ENCODE measurements at regions not wholly inside any gene's neighbourhood (a gene's known extent, or its start where the extent isn't known, plus 50 kb on each side); places are given as distances from the start of the nearest gene placed in this dataset.
"Not testable (repeated sequence)": the region's sequence is repeated elsewhere in the genome, so short reads cannot be mapped to it uniquely, and the experiment has no call there.

DNA sequence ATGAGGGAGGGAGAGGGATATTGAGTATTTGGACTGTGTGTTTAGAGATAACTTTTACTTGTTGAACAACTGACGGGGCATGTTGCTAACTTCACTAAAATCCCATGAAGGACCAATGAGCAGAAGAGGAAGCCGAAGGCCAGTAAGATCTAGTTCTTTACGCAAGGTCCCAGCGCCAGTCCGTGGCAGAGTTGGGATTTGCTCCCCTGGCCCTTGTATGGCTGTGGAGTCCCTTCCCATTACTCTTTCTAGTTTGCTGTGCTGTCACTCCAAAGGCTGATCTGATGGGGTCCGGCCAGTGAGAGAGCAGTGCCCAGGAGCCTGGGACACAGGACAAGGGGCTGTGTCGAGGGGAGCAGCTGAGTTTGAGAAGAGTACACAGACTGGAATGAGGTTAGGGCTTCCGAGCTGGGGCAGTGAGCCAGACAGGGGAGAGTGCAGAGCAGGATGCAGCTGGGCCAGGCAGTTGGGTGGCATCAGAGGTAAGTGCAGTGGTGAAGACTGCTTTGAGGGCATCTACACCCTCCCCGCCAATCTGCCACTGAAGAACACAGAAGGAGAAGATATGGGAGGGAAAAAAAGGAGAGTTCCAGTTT, 692.9 kb upstream of the HS6ST1 start:
- Histone ChIP-seq H3K27ac (no peak overlapping the region), H3K4me3 (no peak overlapping the region)
- no peak for DNase-seq (ENCODE audit: low spot score)
- TF ChIP-seq, protein P1, sequence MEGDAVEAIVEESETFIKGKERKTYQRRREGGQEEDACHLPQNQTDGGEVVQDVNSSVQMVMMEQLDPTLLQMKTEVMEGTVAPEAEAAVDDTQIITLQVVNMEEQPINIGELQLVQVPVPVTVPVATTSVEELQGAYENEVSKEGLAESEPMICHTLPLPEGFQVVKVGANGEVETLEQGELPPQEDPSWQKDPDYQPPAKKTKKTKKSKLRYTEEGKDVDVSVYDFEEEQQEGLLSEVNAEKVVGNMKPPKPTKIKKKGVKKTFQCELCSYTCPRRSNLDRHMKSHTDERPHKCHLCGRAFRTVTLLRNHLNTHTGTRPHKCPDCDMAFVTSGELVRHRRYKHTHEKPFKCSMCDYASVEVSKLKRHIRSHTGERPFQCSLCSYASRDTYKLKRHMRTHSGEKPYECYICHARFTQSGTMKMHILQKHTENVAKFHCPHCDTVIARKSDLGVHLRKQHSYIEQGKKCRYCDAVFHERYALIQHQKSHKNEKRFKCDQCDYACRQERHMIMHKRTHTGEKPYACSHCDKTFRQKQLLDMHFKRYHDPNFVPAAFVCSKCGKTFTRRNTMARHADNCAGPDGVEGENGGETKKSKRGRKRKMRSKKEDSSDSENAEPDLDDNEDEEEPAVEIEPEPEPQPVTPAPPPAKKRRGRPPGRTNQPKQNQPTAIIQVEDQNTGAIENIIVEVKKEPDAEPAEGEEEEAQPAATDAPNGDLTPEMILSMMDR (IDR thresholded peaks at IDR 0.05): no peak

DNA sequence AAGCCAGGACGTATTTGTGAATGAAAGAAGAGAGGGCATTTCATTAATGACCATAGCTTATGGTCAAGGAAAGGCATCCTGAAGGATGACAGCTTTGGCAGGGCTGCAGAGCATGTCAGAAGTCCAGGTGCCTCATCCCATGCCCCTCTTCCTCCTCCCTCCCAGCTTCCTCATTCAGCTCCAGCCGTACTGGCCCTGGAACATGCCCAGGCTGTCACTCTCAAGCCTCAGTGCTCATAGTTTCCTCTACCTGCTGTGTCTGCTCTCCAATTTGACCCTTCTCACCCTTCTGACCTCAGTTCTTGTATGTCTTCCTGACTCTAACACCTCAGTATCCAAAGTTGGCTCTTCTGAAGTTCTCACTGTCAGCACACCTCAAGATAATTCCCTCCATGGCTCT, 695.8 kb upstream of the HS6ST1 start:
- TF ChIP-seq, protein P1 (IDR thresholded peaks at IDR 0.05): no peak
- DNase-seq (ENCODE audit: low spot score): no peak
- no peak overlapping the region for H3K4me3 ChIP-seq
- H3K27ac ChIP-seq: no peak overlapping the region

DNA sequence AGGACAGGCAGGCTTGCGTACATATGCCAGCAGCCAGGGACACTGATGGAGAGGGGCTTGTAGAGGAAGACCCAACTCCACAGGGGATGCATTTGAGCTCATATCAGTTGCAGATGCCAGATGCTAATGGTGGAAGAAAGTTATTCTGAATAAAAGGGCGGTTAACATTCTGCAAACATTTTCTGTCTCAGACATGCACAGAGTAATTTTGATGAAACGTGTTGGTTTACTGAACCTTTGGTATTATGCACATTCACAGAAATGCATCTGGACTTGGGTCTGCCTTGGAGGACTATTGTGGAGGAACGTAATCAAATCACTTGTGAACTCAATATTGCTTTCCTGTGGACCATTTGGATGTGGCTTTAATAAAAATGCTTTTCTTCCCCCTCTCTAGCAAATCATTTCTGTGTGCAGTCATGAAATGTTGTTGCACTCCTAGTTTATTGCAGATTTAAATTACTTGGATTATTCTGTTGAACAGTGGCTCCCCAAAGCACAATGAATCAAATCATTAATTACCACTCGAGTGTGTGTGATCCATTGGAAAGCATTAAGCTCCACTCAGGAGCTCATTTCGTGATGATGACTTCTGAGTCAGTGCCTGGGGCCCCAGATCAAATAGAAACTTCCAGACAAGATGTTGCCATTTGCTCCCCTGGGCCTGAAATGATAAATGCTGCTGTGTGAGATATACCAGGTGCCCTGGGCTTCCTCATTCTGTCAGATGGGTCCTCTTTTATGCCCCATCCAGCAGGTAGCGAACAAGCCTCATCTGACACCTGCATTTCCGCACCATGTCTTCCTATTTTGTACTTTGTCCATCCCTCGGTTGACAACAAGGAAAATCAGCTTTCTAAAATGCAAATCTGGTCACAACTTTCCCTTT, 697.0 kb upstream of the HS6ST1 start:
- TF ChIP-seq, protein P1 (IDR thresholded peaks at IDR 0.05): no peak
- no peak for DNase-seq (ENCODE audit: low spot score)
- H3K4me3 ChIP-seq: no peak overlapping the region
- H3K27ac ChIP-seq: no peak overlapping the region

DNA sequence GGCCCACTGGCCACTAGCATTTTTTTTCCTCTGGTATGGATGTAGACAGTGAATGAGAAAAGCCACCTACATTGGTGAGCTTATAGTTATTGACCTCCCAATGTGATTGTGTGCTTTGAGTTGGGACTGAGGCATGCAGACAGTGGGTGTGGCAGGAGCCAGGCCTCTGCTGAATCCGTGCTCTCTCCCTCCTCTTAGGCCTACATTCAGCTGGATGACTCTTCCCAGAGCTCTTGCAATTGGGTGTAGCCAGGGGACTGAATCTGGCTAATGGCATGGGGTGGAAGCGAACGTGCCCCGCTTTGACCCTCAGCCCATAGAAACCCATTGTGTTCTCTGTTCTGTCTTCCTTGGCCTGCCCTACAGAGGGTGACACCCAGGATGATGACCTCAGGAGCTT, 698.3 kb upstream of the HS6ST1 start:
- no peak overlapping the region for H3K4me3 ChIP-seq
- H3K27ac ChIP-seq: no peak overlapping the region
- no peak for DNase-seq (ENCODE audit: low spot score)
- TF ChIP-seq, protein P1 (IDR thresholded peaks at IDR 0.05): no peak

DNA sequence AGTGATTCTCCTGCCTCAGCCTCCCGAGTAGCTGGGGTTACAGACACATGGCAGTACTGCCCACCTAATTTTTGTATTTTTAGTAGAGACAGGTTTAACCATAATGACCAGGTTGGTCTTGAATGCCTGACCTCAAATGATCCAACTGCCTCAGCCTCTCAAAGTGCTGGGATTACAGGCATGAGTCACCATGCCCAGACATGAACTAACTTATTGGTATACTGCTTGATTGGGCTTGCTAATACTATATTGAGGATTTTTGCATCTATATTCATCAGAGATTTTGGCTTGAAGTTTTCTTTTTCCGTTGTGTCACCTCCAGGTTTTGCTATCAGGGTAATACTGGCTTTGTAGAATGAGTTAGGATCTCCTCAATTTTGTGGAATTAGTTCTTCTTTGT, 706.1 kb upstream of the HS6ST1 start:
- Histone ChIP-seq H3K4me3 (no peak overlapping the region), H3K27ac (no peak overlapping the region)
- TF ChIP-seq, protein P1 (IDR thresholded peaks at IDR 0.05): no peak
- no peak for DNase-seq (ENCODE audit: low spot score)

DNA sequence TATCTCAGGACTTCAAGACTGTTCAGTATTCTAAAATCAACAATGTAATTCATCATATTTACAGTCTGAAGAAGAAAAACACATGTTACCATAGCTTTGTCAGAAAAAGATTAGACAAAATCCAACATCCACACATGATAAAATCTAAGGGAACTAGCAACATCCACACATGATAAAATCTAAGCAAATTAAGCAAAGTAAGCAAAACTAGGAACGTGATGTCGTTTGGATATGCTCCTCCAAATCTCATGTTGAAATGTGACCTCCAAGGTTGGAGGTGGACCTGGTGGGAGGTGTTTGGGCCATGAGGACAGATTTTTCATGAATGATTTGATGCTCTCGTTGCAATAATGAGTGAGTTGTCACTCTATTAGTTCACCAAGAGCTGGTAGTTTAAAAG, 717.3 kb upstream of the HS6ST1 start:
- no peak overlapping the region for H3K4me3 ChIP-seq
- no peak overlapping the region for H3K27ac ChIP-seq
- DNase-seq (ENCODE audit: low spot score): no peak
- TF ChIP-seq, protein P1 (IDR thresholded peaks at IDR 0.05): no peak

DNA sequence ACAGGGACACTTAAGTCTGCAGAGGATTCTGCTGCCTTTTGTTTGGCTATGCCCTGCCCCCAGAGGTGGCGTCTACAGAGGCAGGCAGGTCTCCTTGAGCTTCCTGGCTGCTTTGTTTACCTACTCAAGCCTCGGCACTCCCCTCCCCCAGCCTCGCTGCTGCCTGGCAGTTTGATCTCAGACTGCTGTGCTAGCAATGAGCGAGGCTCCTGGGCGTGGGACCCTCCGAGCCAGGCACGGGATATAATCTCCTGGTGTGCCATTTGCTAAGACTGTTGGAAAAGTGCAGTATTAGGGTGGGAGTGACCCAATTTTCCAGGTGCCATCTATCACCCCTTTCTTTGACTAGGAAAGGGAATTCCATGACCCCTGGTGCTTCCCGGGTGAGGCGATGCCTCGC, 725.0 kb upstream of the HS6ST1 start:
- H3K27ac ChIP-seq; H3K4me3 ChIP-seq; DNase-seq (ENCODE audit: low spot score): not testable (repeated sequence)

DNA sequence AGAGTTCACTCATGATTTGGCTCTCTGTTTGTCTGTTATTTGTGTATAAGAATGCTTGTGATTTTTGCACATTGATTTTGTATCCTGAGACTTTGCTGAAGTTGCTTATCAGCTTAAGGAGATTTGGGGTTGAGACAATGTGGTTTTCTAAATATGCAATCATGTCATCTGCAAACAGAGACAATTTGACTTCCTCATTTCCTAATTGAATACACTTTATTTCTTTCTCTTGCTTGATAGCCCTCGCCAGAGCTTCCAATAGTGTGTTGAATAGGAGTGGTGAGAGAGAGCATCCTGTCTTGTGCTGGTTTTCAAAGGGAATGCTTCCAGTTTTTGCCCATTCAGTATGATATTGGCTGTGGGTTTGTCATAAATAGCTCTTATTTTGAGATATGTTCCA, 727.8 kb upstream of the HS6ST1 start:
- not testable (repeated sequence) for H3K27ac ChIP-seq; DNase-seq (ENCODE audit: low spot score); H3K4me3 ChIP-seq

All from coronary artery (tissue), 2 donors.